BLaER1 treated with 17β-estradiol and CSF1 and Interleukin-3, amounts not matched to agents 10 nM and 100 nM (cell line): ENCODE measurements at regions not wholly inside any gene's neighbourhood (a gene's known extent, or its start where the extent isn't known, plus 50 kb on each side); places are given as distances from the start of the nearest gene placed in this dataset.
"Not testable (repeated sequence)": the region's sequence is repeated elsewhere in the genome, so short reads cannot be mapped to it uniquely, and the experiment has no call there.

Experiments
- H3K27ac ChIP-seq, 11 experiments: shearing (Covaris generic); formaldehyde crosslinking; 2 replicates each; pipeline ENCODE4 v1.8.1; 2022
- H3K27me3 ChIP-seq, 11 experiments: shearing (Covaris generic); formaldehyde crosslinking; 2 replicates each; pipeline ENCODE4 v1.8.1; 2022
- H3K36me3 ChIP-seq, 11 experiments: shearing (Covaris generic); formaldehyde crosslinking; 2 replicates each; pipeline ENCODE4 v1.8.1; 2022
- H3K4me1 ChIP-seq, 10 experiments: shearing (Covaris generic); formaldehyde crosslinking; 2 replicates each; pipeline ENCODE4 v1.8.1; 2022
- H3K4me2 ChIP-seq, 11 experiments: shearing (Covaris generic); formaldehyde crosslinking; 2 replicates each; pipeline ENCODE4 v1.8.1; 2022
- H3K4me3 ChIP-seq, 10 experiments: shearing (Covaris generic); formaldehyde crosslinking; 2 replicates each; pipeline ENCODE4 v1.8.1; 2022
- H3K9ac ChIP-seq, 11 experiments: shearing (Covaris generic); formaldehyde crosslinking; 2 replicates each; pipeline ENCODE4 v1.8.1; 2022
- H3K9me3 ChIP-seq, 11 experiments: shearing (Covaris generic); formaldehyde crosslinking; replicated peaks in 1 of 11; 2 replicates each; pipeline ENCODE4 v1.8.1; 2022
- H4K20me1 ChIP-seq, 11 experiments: shearing (Covaris generic); formaldehyde crosslinking; 2 replicates each; pipeline ENCODE4 v1.8.1; 2022
- Cebpa-rat ChIP-seq, 11 experiments: shearing (Covaris generic); IDR thresholded peaks; 2 replicates each; pipeline ENCODE4 v1.8.1; 2022

DNA sequence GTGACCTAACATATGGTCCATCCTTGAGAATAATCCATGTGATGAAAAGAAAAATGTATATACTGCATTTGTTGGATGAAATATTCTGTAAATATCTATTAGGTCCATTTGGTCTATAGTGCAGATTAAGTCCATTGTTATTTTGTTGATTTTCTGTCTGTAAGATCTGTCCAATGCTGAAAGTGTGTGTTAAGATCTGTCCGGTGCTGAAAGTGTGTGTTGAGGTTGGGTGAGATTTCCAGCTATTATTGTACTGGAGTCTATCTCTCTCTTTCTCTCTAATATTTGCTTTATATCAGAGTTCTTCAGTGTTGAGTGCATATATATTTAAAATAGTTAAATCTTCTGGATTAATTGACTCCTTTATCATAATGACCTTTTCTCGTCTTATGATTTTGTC lies 828.8 kb upstream of the CRIM1 start:
- peaks cover 0 to 19% (median 12%) of the 10 kb centered on the region in 11 experiments; a peak in 16 of 22 replicates for H3K9me3 ChIP-seq
- H3K9ac ChIP-seq, result no peak overlapping the region
- H3K4me2 ChIP-seq, result no peak overlapping the region
- H3K27ac ChIP-seq, result no peak overlapping the region
- H3K4me1 ChIP-seq, result no peaks in the 10 kb centered on the region
- H3K27me3 ChIP-seq, result no peaks in the 10 kb centered on the region
- no peaks in the 10 kb centered on the region for H4K20me1 ChIP-seq
- TF ChIP-seq Cebpa-rat (IDR thresholded peaks at IDR 0.05), result no peak
- no peak overlapping the region for H3K4me3 ChIP-seq
- H3K36me3 ChIP-seq, result no peaks in the 10 kb centered on the region

DNA sequence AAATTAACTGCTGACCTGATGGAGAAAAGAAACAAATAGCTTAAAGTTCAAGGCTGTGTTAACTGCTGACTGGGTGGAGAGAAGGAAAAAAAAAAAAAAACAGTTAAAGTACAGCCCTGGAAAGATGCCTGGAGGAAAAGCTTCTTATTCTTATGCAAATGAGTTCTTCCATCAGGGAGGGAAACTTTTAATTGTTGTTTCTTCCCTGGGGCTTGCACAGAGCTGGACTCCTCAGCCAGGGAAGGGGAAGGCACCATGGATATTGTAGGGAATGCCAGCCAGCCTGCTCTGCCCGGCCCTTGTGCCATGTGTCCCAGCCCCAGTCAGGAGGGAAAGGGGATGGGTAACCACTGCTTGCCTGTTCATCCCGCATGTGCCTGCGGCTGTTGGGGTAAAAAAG lies 833.1 kb upstream of the CRIM1 start:
- Histone ChIP-seq H3K27me3 (no peaks in the 10 kb centered on the region), H3K9ac (no peak overlapping the region), H3K9me3 (no peaks in the 10 kb centered on the region), H3K4me1 (no peaks in the 10 kb centered on the region), H4K20me1 (no peaks in the 10 kb centered on the region), H3K27ac (no peak overlapping the region), H3K36me3 (no peaks in the 10 kb centered on the region), H3K4me3 (no peak overlapping the region), H3K4me2 (no peak overlapping the region)
- no peak for TF ChIP-seq Cebpa-rat (IDR thresholded peaks at IDR 0.05)

DNA sequence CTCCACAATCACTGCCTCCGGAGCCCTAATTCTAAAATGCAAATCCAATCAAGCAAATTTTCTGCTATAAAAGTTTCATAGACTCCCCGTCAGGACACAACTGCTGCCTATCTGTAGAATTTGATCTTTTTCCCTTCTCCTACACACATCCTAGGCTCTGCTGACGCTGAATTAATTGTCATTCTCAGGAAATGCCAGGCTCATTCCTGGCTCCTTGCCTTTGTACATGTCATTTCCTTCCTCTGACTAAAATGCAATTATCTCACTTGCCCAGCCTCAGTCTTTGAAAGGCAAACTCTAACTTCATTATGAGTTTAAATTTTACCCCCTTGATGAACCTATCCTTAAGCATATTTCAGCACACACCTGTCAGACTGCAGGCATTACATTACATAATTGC lies 844.9 kb upstream of the CRIM1 start:
- no peaks in the 10 kb centered on the region for H4K20me1 ChIP-seq
- no peak for TF ChIP-seq Cebpa-rat (IDR thresholded peaks at IDR 0.05)
- H3K27me3 ChIP-seq, result no peaks in the 10 kb centered on the region
- peak overlapping the region in 2 of 11 experiments; percentile 6 to 11; a peak in 2 of 22 replicates for H3K4me2 ChIP-seq
- H3K9me3 ChIP-seq, result no peaks in the 10 kb centered on the region
- no peaks in the 10 kb centered on the region for H3K36me3 ChIP-seq
- H3K9ac ChIP-seq, result no peak overlapping the region
- peaks cover 0 to 7% (median 0%) of the 10 kb centered on the region in 10 experiments; a peak in 3 of 20 replicates for H3K4me1 ChIP-seq
- no peak overlapping the region for H3K27ac ChIP-seq
- H3K4me3 ChIP-seq, result no peak overlapping the region

GRCh38 chr2:35508601-35509000 lies 847.0 kb upstream of the CRIM1 start:
- H3K4me3 ChIP-seq, result no peak overlapping the region
- H3K4me1 ChIP-seq, result peaks cover 0 to 7% (median 0%) of the 10 kb centered on the region in 10 experiments; a peak in 3 of 20 replicates
- no peak overlapping the region for H3K9ac ChIP-seq
- no peak overlapping the region for H3K27ac ChIP-seq
- H4K20me1 ChIP-seq, result no peaks in the 10 kb centered on the region
- H3K9me3 ChIP-seq, result no peaks in the 10 kb centered on the region
- no peak overlapping the region for H3K4me2 ChIP-seq
- H3K27me3 ChIP-seq, result no peaks in the 10 kb centered on the region
- no peaks in the 10 kb centered on the region for H3K36me3 ChIP-seq
- no peak for TF ChIP-seq Cebpa-rat (IDR thresholded peaks at IDR 0.05)

DNA sequence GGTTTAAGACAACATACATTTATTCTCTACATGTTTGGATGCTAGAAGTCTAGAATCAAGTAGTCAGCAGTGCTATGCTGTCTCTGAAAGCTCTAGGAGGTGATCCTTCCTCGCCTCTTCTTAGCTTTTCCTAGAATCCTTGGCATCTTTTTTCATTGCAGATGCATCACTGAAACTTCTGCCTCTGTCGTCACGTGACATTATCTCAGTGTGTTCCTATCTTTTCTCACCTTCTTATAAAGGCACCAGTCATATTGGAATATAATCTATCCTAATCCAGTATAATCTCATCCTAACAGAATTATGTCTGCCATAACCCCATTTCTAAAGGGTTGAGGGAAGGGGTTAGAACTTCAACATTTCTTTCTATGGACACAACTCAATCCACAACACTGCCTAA lies 851.2 kb upstream of the CRIM1 start:
- no peak for TF ChIP-seq Cebpa-rat (IDR thresholded peaks at IDR 0.05)
- no peaks in the 10 kb centered on the region for H3K9me3 ChIP-seq
- no peak overlapping the region for H3K27ac ChIP-seq
- H4K20me1 ChIP-seq, result no peaks in the 10 kb centered on the region
- H3K27me3 ChIP-seq, result no peaks in the 10 kb centered on the region
- H3K4me3 ChIP-seq, result no peak overlapping the region
- no peak overlapping the region for H3K9ac ChIP-seq
- no peak overlapping the region for H3K4me2 ChIP-seq
- H3K4me1 ChIP-seq, result no peaks in the 10 kb centered on the region
- H3K36me3 ChIP-seq, result no peaks in the 10 kb centered on the region

DNA sequence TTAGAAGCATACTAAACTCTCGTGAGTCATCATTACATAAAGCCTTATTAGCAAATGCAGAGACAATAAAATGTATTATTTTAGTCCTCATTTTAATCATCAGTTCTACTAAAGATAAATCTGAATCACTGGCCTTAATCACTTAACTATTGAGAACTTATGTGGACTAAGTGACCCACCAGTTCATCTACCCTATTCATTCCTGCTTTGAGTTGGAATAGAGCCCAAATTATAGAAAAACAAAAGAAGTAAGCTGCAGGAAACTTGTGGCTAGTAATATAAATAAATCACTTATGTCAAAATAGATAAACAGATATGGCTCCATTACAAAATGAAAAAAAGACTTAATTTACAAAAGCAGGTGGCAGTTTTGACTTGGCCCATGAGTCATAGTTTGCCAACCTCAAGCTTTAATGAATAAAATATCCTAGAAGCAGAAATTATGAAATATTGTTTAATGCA lies 851.8 kb upstream of the CRIM1 start:
- TF ChIP-seq Cebpa-rat (IDR thresholded peaks at IDR 0.05), result no peak
- Histone ChIP-seq H3K4me3 (no peak overlapping the region), H3K36me3 (no peaks in the 10 kb centered on the region), H3K4me2 (no peak overlapping the region), H3K4me1 (no peaks in the 10 kb centered on the region), H4K20me1 (no peaks in the 10 kb centered on the region), H3K27me3 (no peaks in the 10 kb centered on the region), H3K9me3 (no peaks in the 10 kb centered on the region), H3K9ac (no peak overlapping the region), H3K27ac (no peak overlapping the region)

GRCh38 chr2:35503311-35503710 lies 852.3 kb upstream of the CRIM1 start:
- Histone ChIP-seq H3K9ac (no peak overlapping the region), H3K4me2 (no peak overlapping the region), H4K20me1 (no peaks in the 10 kb centered on the region), H3K27me3 (no peaks in the 10 kb centered on the region), H3K9me3 (no peaks in the 10 kb centered on the region), H3K4me1 (no peaks in the 10 kb centered on the region), H3K36me3 (no peaks in the 10 kb centered on the region), H3K4me3 (no peak overlapping the region), H3K27ac (no peak overlapping the region)
- TF ChIP-seq Cebpa-rat (IDR thresholded peaks at IDR 0.05), result no peak

DNA sequence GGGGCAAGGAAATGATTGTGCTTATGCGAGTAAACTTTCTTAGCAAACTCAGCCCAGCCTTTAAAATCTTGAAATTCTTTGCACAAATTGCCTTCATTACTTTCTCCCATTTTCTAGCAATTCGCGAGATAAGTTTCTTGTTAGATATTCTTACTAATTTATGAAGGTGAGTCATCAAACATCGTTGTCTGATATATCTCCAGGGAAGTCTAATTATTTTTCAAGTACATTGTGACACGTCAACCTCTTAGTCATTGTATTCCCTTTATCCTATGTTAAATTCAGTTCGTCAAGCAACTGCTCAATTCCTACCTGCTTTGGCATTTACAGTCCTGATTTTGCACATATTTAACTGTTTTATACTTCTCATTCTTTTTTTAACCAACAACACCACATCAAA lies 854.5 kb upstream of the CRIM1 start:
- Histone ChIP-seq H3K36me3 (no peaks in the 10 kb centered on the region), H3K27ac (no peak overlapping the region), H3K4me3 (no peak overlapping the region), H4K20me1 (no peaks in the 10 kb centered on the region), H3K27me3 (no peaks in the 10 kb centered on the region), H3K9ac (no peak overlapping the region), H3K9me3 (no peaks in the 10 kb centered on the region), H3K4me2 (no peak overlapping the region), H3K4me1 (no peaks in the 10 kb centered on the region)
- TF ChIP-seq Cebpa-rat (IDR thresholded peaks at IDR 0.05), result no peak

DNA sequence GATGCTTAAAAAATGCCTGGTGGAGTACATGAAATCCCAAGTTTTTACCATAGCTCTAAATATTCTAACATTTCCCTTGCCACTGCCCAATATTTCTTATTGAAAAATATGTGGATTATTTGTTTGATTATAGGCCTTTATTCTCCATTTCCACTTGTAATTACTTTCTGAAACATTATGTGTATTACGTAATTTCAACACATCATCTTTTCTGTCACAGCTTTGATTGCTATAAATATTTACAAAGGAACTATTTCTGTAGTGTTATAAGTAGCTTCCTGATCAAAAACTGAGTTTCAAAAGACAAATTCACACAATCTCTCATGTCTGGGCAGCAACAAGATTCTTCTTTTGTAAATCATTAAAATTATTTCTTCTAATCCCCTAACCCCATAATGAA lies 859.6 kb upstream of the CRIM1 start:
- no peak for TF ChIP-seq Cebpa-rat (IDR thresholded peaks at IDR 0.05)
- H3K4me2 ChIP-seq, result no peak overlapping the region

GRCh38 chr2:35495182-35495581 lies 860.4 kb upstream of the CRIM1 start:
- Histone ChIP-seq H3K9ac (no peak overlapping the region), H3K27me3 (no peaks in the 10 kb centered on the region), H3K9me3 (no peaks in the 10 kb centered on the region), H3K4me3 (no peak overlapping the region), H3K4me1 (no peaks in the 10 kb centered on the region), H4K20me1 (no peaks in the 10 kb centered on the region), H3K27ac (no peak overlapping the region), H3K36me3 (no peaks in the 10 kb centered on the region), H3K4me2 (no peak overlapping the region)
- no peak for TF ChIP-seq Cebpa-rat (IDR thresholded peaks at IDR 0.05)

More for the DNA sequence above, 859.6 kb upstream of the CRIM1 start:
- Histone ChIP-seq H3K4me1 (no peaks in the 10 kb centered on the region), H3K36me3 (no peaks in the 10 kb centered on the region), H3K9me3 (no peaks in the 10 kb centered on the region), H3K4me3 (no peak overlapping the region), H3K27me3 (no peaks in the 10 kb centered on the region), H3K9ac (no peak overlapping the region), H4K20me1 (no peaks in the 10 kb centered on the region), H3K27ac (no peak overlapping the region)

- not testable (repeated sequence) for H3K36me3 ChIP-seq, H3K4me3 ChIP-seq, H4K20me1 ChIP-seq, H3K27ac ChIP-seq, H3K27me3 ChIP-seq, H3K9ac ChIP-seq, H3K4me2 ChIP-seq, H3K4me1 ChIP-seq
- peaks cover 0 to 11% (median 0%) of the 10 kb centered on the region in 11 experiments; a peak in 3 of 22 replicates for H3K9me3 ChIP-seq
These were observed 877.5 kb upstream of the CRIM1 start for GRCh38 chr2:35478121-35478520.
